HCT116 (cell line): ENCODE measurements at regions not wholly inside any gene's neighbourhood (a gene's known extent, or its start where the extent isn't known, plus 50 kb on each side); places are given as distances from the start of the nearest gene placed in this dataset.

Experiments
- ATAC-seq: fragments of 200-7000 bp; cut with Tn5 transposase; 2 replicates; pipeline ENCODE4 v1.9.1; 2020; ENCODE audit warnings: mild to moderate bottlenecking, moderate library complexity
- BruUV-seq: library from RNA; stranded (reverse); fragments of 400-500 nt; replicated peaks from 2 replicates; lab custom pipeline; 2021; lab: Mats Ljungman, UMichigan
- CTCF ChIA-PET: fragments of 300-600 bp; sonication (Branson Sonifier 250); formaldehyde crosslinking; loops from one replicate; lab custom pipeline; 2021; ENCODE audit warnings: antibody characterized with exemption; lab: Charles Lee
- POLR2A ChIA-PET: fragments of 300-600, 350-600 bp; sonication (Branson Sonifier 250); formaldehyde crosslinking; loops from one replicate; lab custom pipeline; 2021; ENCODE audit warnings: antibody characterized with exemption; lab: Charles Lee
- RAD21 ChIA-PET, 2 experiments: fragments of 300-600 bp; sonication (Branson Sonifier 250); formaldehyde crosslinking; loops; one replicate each; lab custom pipeline; 2023; ENCODE audit warnings: low total read pairs in 2 of 2; ENCODE audit not compliant: uncharacterized antibody in 2 of 2, unreplicated experiment in 2 of 2, low non-redundant PET in 1 of 2; lab: Charles Lee
- DNase-seq: peaks from one replicate; pipeline ENCODE4 v3.0.0-alpha.2; 2010; ENCODE audit warnings: low read depth, low spot score
- H2AFZ ChIP-seq: fragments of 200-600 bp; shearing (Covaris generic), sonication (generic); 2 replicates; pipeline ENCODE4 v1.6.1; 2017; ENCODE audit warnings: low read depth, mixed run types, mixed read lengths, antibody characterized with exemption, low read length; ENCODE audit not compliant: poor library complexity, severe bottlenecking
- H3K27ac ChIP-seq: 2 replicates; pipeline ENCODE4 v1.5.1; 2012; ENCODE audit warnings: low read depth, low read length
- H3K27me3 ChIP-seq: fragments of 200-600 bp; sonication (generic); 2 replicates; pipeline ENCODE4 v1.6.1; 2016; ENCODE audit warnings: mixed run types, low read length, mixed read lengths; ENCODE audit not compliant: insufficient read depth
- H3K36me3 ChIP-seq, 2 experiments: fragments of 200-500 bp in 1 of 2; fragments of 200-600 bp in 1 of 2; sonication (Bioruptor generic) in 1 of 2; sonication (generic) in 1 of 2; 2 replicates each; pipeline versions ENCODE4 v1.5.1 to v1.6.1; 2014 to 2016; ENCODE audit warnings: low read length in 2 of 2, inconsistent platforms in 1 of 2, mixed read lengths in 1 of 2, mixed run types in 1 of 2; ENCODE audit not compliant: insufficient read depth in 2 of 2, control insufficient read depth in 1 of 2
- H3K4me1 ChIP-seq, 2 experiments: fragments of 200-600 bp in 1 of 2; sonication (generic) in 1 of 2; 2 replicates each; pipeline versions ENCODE4 v1.5.1 to v1.6.1; 2012 to 2017; ENCODE audit warnings: low read length in 2 of 2, inconsistent platforms in 1 of 2, mild to moderate bottlenecking in 1 of 2, mixed read lengths in 1 of 2, mixed run types in 1 of 2, moderate library complexity in 1 of 2; ENCODE audit not compliant: insufficient read depth in 2 of 2, control insufficient read depth in 1 of 2
- H3K4me2 ChIP-seq: fragments of 200-600 bp; sonication (generic); 2 replicates; pipeline ENCODE4 v1.6.1; 2017; ENCODE audit warnings: mixed run types, low read length, mixed read lengths
- H3K4me3 ChIP-seq, 2 experiments: fragments of 200-600 bp in 1 of 2; sonication (generic) in 1 of 2; replicated peaks in 1 of 2; 2 replicates each; pipeline ENCODE4 v1.5.1; 2011 to 2016; ENCODE audit warnings: low read length in 2 of 2, control low read depth in 1 of 2, low read depth in 1 of 2, mild to moderate bottlenecking in 1 of 2, mixed read lengths in 1 of 2, mixed run types in 1 of 2
- H3K79me2 ChIP-seq: fragments of 200-600 bp; sonication (generic); 2 replicates; pipeline ENCODE4 v1.6.1; 2017; ENCODE audit warnings: mild to moderate bottlenecking, mixed run types, low read length, moderate library complexity, mixed read lengths; ENCODE audit not compliant: insufficient read depth
- H3K9ac ChIP-seq: fragments of 200-600 bp; sonication (generic); 2 replicates; pipeline ENCODE4 v1.6.1; 2016; ENCODE audit warnings: low read length, mixed read lengths
- H3K9me2 ChIP-seq: fragments of 200-600 bp; sonication (generic), shearing (Covaris generic); 2 replicates; pipeline ENCODE4 v1.6.1; 2017; ENCODE audit warnings: mixed run types, mild to moderate bottlenecking, moderate library complexity; ENCODE audit not compliant: insufficient read depth
- H3K9me3 ChIP-seq, 2 experiments: fragments of 200-500 bp in 1 of 2; fragments of 200-600 bp in 1 of 2; sonication (Bioruptor generic) in 1 of 2; sonication (generic) in 1 of 2; 2 replicates each; pipeline ENCODE4 v1.6.1; 2014 to 2017; ENCODE audit warnings: low read length in 2 of 2, mixed read lengths in 2 of 2, inconsistent platforms in 1 of 2, low read depth in 1 of 2, mild to moderate bottlenecking in 1 of 2, mixed run types in 1 of 2, moderate library complexity in 1 of 2; ENCODE audit not compliant: control insufficient read depth in 1 of 2, insufficient read depth in 1 of 2
- H4K20me1 ChIP-seq: fragments of 200-600 bp; sonication (generic), shearing (Covaris generic); 2 replicates; pipeline ENCODE4 v1.6.1; 2017; ENCODE audit warnings: mixed run types, mild to moderate bottlenecking, moderate library complexity; ENCODE audit not compliant: insufficient read depth
- EGR1 ChIP-seq: IDR thresholded peaks from 2 replicates; pipeline ENCODE4 v1.6.1; 2012; ENCODE audit warnings: low read depth
- ELF1 ChIP-seq: IDR thresholded peaks from 2 replicates; pipeline ENCODE4 v1.6.1; 2012; ENCODE audit warnings: low read depth, borderline replicate concordance
- EZH2 ChIP-seq: fragments of 200-600 bp; sonication (generic); IDR thresholded peaks from 2 replicates; pipeline ENCODE4 v1.6.1; 2017; ENCODE audit warnings: antibody characterized with exemption, mixed run types
- FOSL1 ChIP-seq: IDR thresholded peaks from 2 replicates; pipeline ENCODE4 v1.6.1; 2012; ENCODE audit warnings: low read depth
- JUND ChIP-seq: IDR thresholded peaks from 2 replicates; pipeline ENCODE4 v1.6.1; 2012
- POLR2A ChIP-seq: IDR thresholded peaks from 2 replicates; pipeline ENCODE4 v1.7.0; 2011; ENCODE audit warnings: borderline replicate concordance; ENCODE audit not compliant: insufficient read depth, insufficient read length; ENCODE audit errors: extremely low read depth
- POLR2AphosphoS5 ChIP-seq: IDR thresholded peaks from 2 replicates; pipeline ENCODE4 v1.6.1; 2011; ENCODE audit warnings: mild to moderate bottlenecking, low read depth, low read length, moderate library complexity
- RAD21 ChIP-seq: IDR thresholded peaks from 2 replicates; pipeline ENCODE4 v1.6.1; 2012; ENCODE audit warnings: low read depth, mild to moderate bottlenecking
- SP1 ChIP-seq: IDR thresholded peaks from 2 replicates; pipeline ENCODE4 v1.6.1; 2012; ENCODE audit warnings: low read depth
- SRF ChIP-seq: IDR thresholded peaks from 2 replicates; pipeline ENCODE4 v1.6.1; 2012; ENCODE audit warnings: low read depth
- TCF7L2 ChIP-seq: IDR thresholded peaks from 2 replicates; pipeline ENCODE4 v1.7.0; 2011; ENCODE audit warnings: borderline replicate concordance, inconsistent platforms; ENCODE audit not compliant: insufficient read depth, insufficient read length; ENCODE audit errors: extremely low read depth
- YY1 ChIP-seq: IDR thresholded peaks from 2 replicates; pipeline ENCODE4 v1.6.1; 2011; ENCODE audit warnings: low read length, low read depth, moderate library complexity, mild to moderate bottlenecking; ENCODE audit not compliant: insufficient replicate concordance; ENCODE audit errors: extremely low read depth
- ZNF274 ChIP-seq: fragments of 200-500 bp; sonication (Bioruptor generic); IDR thresholded peaks from 2 replicates; pipeline ENCODE4 v1.6.1; 2014; ENCODE audit warnings: mild to moderate bottlenecking, low read depth, low read length, inconsistent platforms
- intact Hi-C: fragments of 100-400 bp; cut with micrococcal nuclease; formaldehyde crosslinking; loops from 2 replicates; pipeline ENCODE4 v1.10.0; 2022
- TF ChIP-seq, protein P1 (sequence below): IDR thresholded peaks from 2 replicates; pipeline ENCODE4 v1.6.1; 2012; ENCODE audit warnings: low read depth
- TF ChIP-seq, protein P2 (sequence below), 3 experiments: fragments of 200-600 bp in 1 of 3; sonication (generic) in 1 of 3; IDR thresholded peaks in 2 of 3; conservative IDR thresholded peaks in 1 of 3; 2 replicates each; pipeline ENCODE4 v1.5.1; 2012 to 2017; ENCODE audit warnings: low read depth in 2 of 3, low read length in 2 of 3, antibody characterized with exemption in 1 of 3, borderline replicate concordance in 1 of 3, control low read depth in 1 of 3, mild to moderate bottlenecking in 1 of 3, mixed read lengths in 1 of 3, mixed run types in 1 of 3, moderate library complexity in 1 of 3; ENCODE audit not compliant: insufficient read depth in 1 of 3
- TF ChIP-seq, protein P3 (sequence below): IDR thresholded peaks from 2 replicates; pipeline ENCODE4 v1.6.1; 2012

DNA sequence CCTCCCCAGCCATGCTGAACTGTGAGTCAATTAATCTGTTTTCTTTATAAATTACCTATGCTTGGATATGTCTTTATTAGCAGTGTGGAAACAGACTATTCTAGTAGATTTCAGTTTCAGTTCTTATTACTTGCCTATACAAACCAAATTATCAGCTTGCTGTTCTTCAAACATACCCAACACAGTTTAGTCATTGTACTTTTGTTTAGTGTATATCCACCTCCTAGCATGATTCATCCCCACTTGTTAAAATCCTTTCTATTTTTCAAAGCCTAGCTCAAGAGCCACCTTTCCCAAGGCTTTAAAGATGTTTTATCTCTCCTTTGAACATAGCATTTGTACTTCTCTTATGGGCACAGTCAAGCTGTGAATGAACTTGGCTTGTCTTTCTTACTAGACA, 195.6 kb upstream of the ZRANB2 start (continued):
- TF ChIP-seq, protein P1, sequence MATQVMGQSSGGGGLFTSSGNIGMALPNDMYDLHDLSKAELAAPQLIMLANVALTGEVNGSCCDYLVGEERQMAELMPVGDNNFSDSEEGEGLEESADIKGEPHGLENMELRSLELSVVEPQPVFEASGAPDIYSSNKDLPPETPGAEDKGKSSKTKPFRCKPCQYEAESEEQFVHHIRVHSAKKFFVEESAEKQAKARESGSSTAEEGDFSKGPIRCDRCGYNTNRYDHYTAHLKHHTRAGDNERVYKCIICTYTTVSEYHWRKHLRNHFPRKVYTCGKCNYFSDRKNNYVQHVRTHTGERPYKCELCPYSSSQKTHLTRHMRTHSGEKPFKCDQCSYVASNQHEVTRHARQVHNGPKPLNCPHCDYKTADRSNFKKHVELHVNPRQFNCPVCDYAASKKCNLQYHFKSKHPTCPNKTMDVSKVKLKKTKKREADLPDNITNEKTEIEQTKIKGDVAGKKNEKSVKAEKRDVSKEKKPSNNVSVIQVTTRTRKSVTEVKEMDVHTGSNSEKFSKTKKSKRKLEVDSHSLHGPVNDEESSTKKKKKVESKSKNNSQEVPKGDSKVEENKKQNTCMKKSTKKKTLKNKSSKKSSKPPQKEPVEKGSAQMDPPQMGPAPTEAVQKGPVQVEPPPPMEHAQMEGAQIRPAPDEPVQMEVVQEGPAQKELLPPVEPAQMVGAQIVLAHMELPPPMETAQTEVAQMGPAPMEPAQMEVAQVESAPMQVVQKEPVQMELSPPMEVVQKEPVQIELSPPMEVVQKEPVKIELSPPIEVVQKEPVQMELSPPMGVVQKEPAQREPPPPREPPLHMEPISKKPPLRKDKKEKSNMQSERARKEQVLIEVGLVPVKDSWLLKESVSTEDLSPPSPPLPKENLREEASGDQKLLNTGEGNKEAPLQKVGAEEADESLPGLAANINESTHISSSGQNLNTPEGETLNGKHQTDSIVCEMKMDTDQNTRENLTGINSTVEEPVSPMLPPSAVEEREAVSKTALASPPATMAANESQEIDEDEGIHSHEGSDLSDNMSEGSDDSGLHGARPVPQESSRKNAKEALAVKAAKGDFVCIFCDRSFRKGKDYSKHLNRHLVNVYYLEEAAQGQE: no peak
- TF ChIP-seq FOSL1: no peak
- TF ChIP-seq ELF1: no peak
- TF ChIP-seq, protein P2, sequence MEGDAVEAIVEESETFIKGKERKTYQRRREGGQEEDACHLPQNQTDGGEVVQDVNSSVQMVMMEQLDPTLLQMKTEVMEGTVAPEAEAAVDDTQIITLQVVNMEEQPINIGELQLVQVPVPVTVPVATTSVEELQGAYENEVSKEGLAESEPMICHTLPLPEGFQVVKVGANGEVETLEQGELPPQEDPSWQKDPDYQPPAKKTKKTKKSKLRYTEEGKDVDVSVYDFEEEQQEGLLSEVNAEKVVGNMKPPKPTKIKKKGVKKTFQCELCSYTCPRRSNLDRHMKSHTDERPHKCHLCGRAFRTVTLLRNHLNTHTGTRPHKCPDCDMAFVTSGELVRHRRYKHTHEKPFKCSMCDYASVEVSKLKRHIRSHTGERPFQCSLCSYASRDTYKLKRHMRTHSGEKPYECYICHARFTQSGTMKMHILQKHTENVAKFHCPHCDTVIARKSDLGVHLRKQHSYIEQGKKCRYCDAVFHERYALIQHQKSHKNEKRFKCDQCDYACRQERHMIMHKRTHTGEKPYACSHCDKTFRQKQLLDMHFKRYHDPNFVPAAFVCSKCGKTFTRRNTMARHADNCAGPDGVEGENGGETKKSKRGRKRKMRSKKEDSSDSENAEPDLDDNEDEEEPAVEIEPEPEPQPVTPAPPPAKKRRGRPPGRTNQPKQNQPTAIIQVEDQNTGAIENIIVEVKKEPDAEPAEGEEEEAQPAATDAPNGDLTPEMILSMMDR (IDR thresholded peaks at IDR 0.05 in 2 of 3, conservative IDR thresholded peaks at IDR 0.05 in 1 of 3; ENCODE audit: borderline replicate concordance in 1 of 3, insufficient read depth in 1 of 3, low read depth in 2 of 3, low read length in 2 of 3): no peak
- TF ChIP-seq POLR2A: no peak
- TF ChIP-seq JUND: no peak
- TF ChIP-seq RAD21: no peak
- no peak for TF ChIP-seq EZH2

DNA sequence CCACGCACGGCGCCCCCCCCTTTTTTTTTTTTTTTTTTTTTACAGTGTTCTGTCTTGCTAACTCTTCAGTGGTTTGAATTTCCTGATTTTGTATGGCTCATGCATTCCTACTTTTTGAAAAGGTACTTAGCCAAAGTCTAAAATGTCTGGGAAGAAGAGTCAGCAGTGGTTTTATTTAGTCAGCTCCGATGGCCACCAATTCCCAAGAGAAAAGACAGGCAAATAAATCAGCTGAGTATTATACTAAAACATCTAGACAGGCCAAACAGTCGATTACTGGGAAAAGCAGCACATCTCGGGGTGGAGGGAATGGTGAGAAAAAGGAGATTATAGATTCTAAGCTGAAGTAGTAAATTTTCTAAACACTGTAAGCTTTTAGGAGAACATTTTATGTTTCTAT, 192.5 kb upstream of the ZRANB2 start:
- POLR2A ChIA-PET: no interaction called here
- TF ChIP-seq EGR1: no peak
- TF ChIP-seq SP1: no peak
- TF ChIP-seq YY1: no peak
- TF ChIP-seq ELF1: no peak
- TF ChIP-seq, protein P2 (IDR thresholded peaks at IDR 0.05 in 2 of 3, conservative IDR thresholded peaks at IDR 0.05 in 1 of 3; ENCODE audit: borderline replicate concordance in 1 of 3, insufficient read depth in 1 of 3, low read depth in 2 of 3, low read length in 2 of 3): no peak
- TF ChIP-seq TCF7L2: no peak
- no peak for TF ChIP-seq EZH2
- TF ChIP-seq SRF: no peak
- TF ChIP-seq, protein P3, sequence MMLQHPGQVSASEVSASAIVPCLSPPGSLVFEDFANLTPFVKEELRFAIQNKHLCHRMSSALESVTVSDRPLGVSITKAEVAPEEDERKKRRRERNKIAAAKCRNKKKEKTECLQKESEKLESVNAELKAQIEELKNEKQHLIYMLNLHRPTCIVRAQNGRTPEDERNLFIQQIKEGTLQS: no peak
- no peak for TF ChIP-seq POLR2AphosphoS5
- TF ChIP-seq ZNF274: no peak
- TF ChIP-seq, all 23 proteins: peak for 0
- RAD21 ChIA-PET: no interaction called here
- H3K9me2 ChIP-seq: no peaks in the 10 kb centered on the region
- H3K36me3 ChIP-seq: no peaks in the 10 kb centered on the region
- H3K4me3 ChIP-seq: no peak overlapping the region
- ATAC-seq: no peak
- no peaks in the 10 kb centered on the region for H3K4me1 ChIP-seq
- no peak overlapping the region for H3K27ac ChIP-seq
- H3K27me3 ChIP-seq: no peaks in the 10 kb centered on the region
- H3K79me2 ChIP-seq: no peaks in the 10 kb centered on the region
- no peaks in the 10 kb centered on the region for H3K9me3 ChIP-seq
- intact Hi-C loops: no loop called here
- H4K20me1 ChIP-seq: no peaks in the 10 kb centered on the region
- CTCF ChIA-PET: no interaction called here
- H3K4me2 ChIP-seq: no peak overlapping the region
- H3K9ac ChIP-seq: no peak overlapping the region
- no peak overlapping the region for H2AFZ ChIP-seq
- DNase-seq: no peak
- BruUV-seq: no TSS peak
